Neural cell (in vitro differentiated cells): ENCODE measurements at regions not wholly inside any gene's neighbourhood (a gene's known extent, or its start where the extent isn't known, plus 50 kb on each side); places are given as distances from the start of the nearest gene placed in this dataset.

Experiments
- H2AFZ ChIP-seq: fragments of 200-600, 300-800 bp; sonication (generic), shearing (Covaris generic); 2 replicates; pipeline ENCODE4 v1.6.0; 2014; ENCODE audit warnings: low read depth, mild to moderate bottlenecking, antibody characterized with exemption, low read length, moderate library complexity
- H3F3A ChIP-seq: fragments of 200-600 bp; shearing (Covaris generic); 2 replicates; pipeline ENCODE4 v1.6.1; 2016; ENCODE audit warnings: mild to moderate bottlenecking, moderate library complexity, mixed read lengths, antibody characterized with exemption, low read length; ENCODE audit not compliant: insufficient read depth, poor library complexity, severe bottlenecking
- H3K27ac ChIP-seq: fragments of 200-600, 300-800 bp; sonication (generic), shearing (Covaris generic); 2 replicates; pipeline ENCODE4 v1.5.1; 2014; ENCODE audit warnings: mild to moderate bottlenecking, low read length, moderate library complexity
- H3K27me3 ChIP-seq: fragments of 300-800, 200-600 bp; sonication (generic), shearing (Covaris generic); 2 replicates; pipeline ENCODE4 v1.6.0; 2014; ENCODE audit warnings: mild to moderate bottlenecking, low read depth, low read length, moderate library complexity; ENCODE audit not compliant: insufficient read depth
- H3K36me3 ChIP-seq: fragments of 300-800, 200-600 bp; sonication (generic), shearing (Covaris generic); 2 replicates; pipeline ENCODE4 v1.5.1; 2014; ENCODE audit warnings: mild to moderate bottlenecking, antibody characterized with exemption, low read length, moderate library complexity; ENCODE audit not compliant: insufficient read depth
- H3K4me2 ChIP-seq: fragments of 300-800, 200-600 bp; sonication (generic), shearing (Covaris generic); 2 replicates; pipeline ENCODE4 v1.6.0; 2014; ENCODE audit warnings: mild to moderate bottlenecking, low read length
- H3K4me3 ChIP-seq: fragments of 300-800, 200-600 bp; sonication (generic), shearing (Covaris generic); 2 replicates; pipeline ENCODE4 v1.5.1; 2014; ENCODE audit warnings: mild to moderate bottlenecking, low read length, moderate library complexity
- H3K79me2 ChIP-seq: fragments of 200-600 bp; shearing (Covaris generic); replicated peaks from 2 replicates; pipeline ENCODE4 v1.6.0; 2014; ENCODE audit warnings: mild to moderate bottlenecking, low read length, moderate library complexity; ENCODE audit not compliant: insufficient read depth
- H3K9ac ChIP-seq: fragments of 300-800, 200-600 bp; sonication (generic), shearing (Covaris generic); 2 replicates; pipeline ENCODE4 v1.6.1; 2016; ENCODE audit warnings: mild to moderate bottlenecking, low read length, mixed read lengths
- H3K9me2 ChIP-seq: fragments of 200-600 bp; shearing (Covaris generic); 2 replicates; pipeline ENCODE4 v1.6.1; 2016; ENCODE audit warnings: mild to moderate bottlenecking, low read length, mixed read lengths; ENCODE audit not compliant: insufficient read depth
- H3K9me3 ChIP-seq: fragments of 200-600, 300-800 bp; sonication (generic), shearing (Covaris generic); 2 replicates; pipeline ENCODE4 v1.6.1; 2016; ENCODE audit warnings: mild to moderate bottlenecking, mixed run types, low read length, moderate library complexity, mixed read lengths
- H4K20me1 ChIP-seq: fragments of 200-600 bp; shearing (Covaris generic); 2 replicates; pipeline ENCODE4 v1.6.1; 2016; ENCODE audit warnings: mild to moderate bottlenecking, mixed run types; ENCODE audit not compliant: insufficient read depth
- EP300 ChIP-seq: fragments of 450-650 bp; conservative IDR thresholded peaks from 2 replicates; pipeline ENCODE4 v1.6.1; 2014; ENCODE audit warnings: antibody characterized with exemption, mild to moderate bottlenecking, moderate library complexity; ENCODE audit not compliant: poor library complexity, severe bottlenecking
- EZH2 ChIP-seq: fragments of 200-600, 300-800 bp; shearing (Covaris generic), sonication (generic); IDR thresholded peaks from 2 replicates; pipeline ENCODE4 v1.6.1; 2014; ENCODE audit warnings: antibody characterized with exemption, low read length, borderline replicate concordance, mild to moderate bottlenecking; ENCODE audit not compliant: insufficient read depth, poor library complexity, severe bottlenecking
- MXI1 ChIP-seq: fragments of 450-650 bp; conservative IDR thresholded peaks from 2 replicates; pipeline ENCODE4 v1.6.1; 2014; ENCODE audit warnings: antibody characterized with exemption, mild to moderate bottlenecking; ENCODE audit not compliant: poor library complexity, severe bottlenecking
- POLR2AphosphoS5 ChIP-seq: IDR thresholded peaks from 2 replicates; pipeline ENCODE4 v1.6.1; 2012
- RAD21 ChIP-seq: fragments of 450-650 bp; conservative IDR thresholded peaks from 2 replicates; pipeline ENCODE4 v1.6.1; 2014; ENCODE audit warnings: antibody characterized with exemption, mild to moderate bottlenecking, moderate library complexity
- REST ChIP-seq: IDR thresholded peaks from 2 replicates; pipeline ENCODE4 v1.6.1; 2012; ENCODE audit warnings: borderline replicate concordance
- SMC3 ChIP-seq: fragments of 450-650 bp; conservative IDR thresholded peaks from 2 replicates; pipeline ENCODE4 v1.6.1; 2014; ENCODE audit warnings: antibody characterized with exemption, mild to moderate bottlenecking, moderate library complexity; ENCODE audit not compliant: poor library complexity
- TAF1 ChIP-seq: IDR thresholded peaks from 2 replicates; pipeline ENCODE4 v1.6.1; 2012; ENCODE audit warnings: low read depth
- TF ChIP-seq, protein P1 (sequence below): fragments of 450-650 bp; IDR thresholded peaks from 2 replicates; pipeline ENCODE4 v1.5.1; 2014; ENCODE audit warnings: antibody characterized with exemption, mild to moderate bottlenecking, moderate library complexity; ENCODE audit not compliant: poor library complexity, severe bottlenecking

DNA sequence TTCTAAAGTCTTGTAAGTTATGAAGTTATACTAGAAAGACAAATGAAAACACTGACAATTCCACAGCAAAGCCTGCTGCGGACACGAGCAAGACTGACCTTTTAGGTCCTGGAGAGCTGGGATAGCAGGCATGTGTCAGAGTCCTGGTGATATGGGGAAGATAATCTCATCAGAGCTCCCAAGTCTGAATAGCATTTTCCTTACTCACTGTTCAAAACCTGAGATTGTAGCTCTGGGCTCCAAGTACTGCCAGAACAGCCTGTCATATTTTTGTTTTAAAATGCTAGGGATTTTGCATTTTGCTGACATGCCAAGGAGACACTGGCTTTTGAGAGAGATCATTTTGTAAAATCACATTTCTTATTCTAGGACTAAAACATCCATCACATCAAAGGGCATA, 90.1 kb downstream of the DRD1 start:
- H4K20me1 ChIP-seq = no peaks in the 10 kb centered on the region
- TF ChIP-seq MXI1 = no peak
- TF ChIP-seq EP300 = no peak
- TF ChIP-seq EZH2 = no peak
- TF ChIP-seq, protein P1, sequence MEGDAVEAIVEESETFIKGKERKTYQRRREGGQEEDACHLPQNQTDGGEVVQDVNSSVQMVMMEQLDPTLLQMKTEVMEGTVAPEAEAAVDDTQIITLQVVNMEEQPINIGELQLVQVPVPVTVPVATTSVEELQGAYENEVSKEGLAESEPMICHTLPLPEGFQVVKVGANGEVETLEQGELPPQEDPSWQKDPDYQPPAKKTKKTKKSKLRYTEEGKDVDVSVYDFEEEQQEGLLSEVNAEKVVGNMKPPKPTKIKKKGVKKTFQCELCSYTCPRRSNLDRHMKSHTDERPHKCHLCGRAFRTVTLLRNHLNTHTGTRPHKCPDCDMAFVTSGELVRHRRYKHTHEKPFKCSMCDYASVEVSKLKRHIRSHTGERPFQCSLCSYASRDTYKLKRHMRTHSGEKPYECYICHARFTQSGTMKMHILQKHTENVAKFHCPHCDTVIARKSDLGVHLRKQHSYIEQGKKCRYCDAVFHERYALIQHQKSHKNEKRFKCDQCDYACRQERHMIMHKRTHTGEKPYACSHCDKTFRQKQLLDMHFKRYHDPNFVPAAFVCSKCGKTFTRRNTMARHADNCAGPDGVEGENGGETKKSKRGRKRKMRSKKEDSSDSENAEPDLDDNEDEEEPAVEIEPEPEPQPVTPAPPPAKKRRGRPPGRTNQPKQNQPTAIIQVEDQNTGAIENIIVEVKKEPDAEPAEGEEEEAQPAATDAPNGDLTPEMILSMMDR = no peak
- TF ChIP-seq RAD21 = no peak
- no peak for TF ChIP-seq SMC3
- TF ChIP-seq POLR2AphosphoS5 = no peak
- no peak for TF ChIP-seq REST
- TF ChIP-seq TAF1 = no peak
- no peaks in the 10 kb centered on the region for H3K27me3 ChIP-seq
- H3K27ac ChIP-seq = no peak overlapping the region
- no peaks in the 10 kb centered on the region for H3K79me2 ChIP-seq
- no peak overlapping the region for H3K9ac ChIP-seq
- H3K9me3 ChIP-seq = no peaks in the 10 kb centered on the region
- H3K9me2 ChIP-seq = no peaks in the 10 kb centered on the region
- no peak overlapping the region for H3K4me3 ChIP-seq
- H2AFZ ChIP-seq = no peak overlapping the region
- no peak overlapping the region for H3K4me2 ChIP-seq
- no peaks in the 10 kb centered on the region for H3K36me3 ChIP-seq
- no peaks in the 10 kb centered on the region for H3F3A ChIP-seq

GRCh38 chr5:175351897-175352590, 91.9 kb downstream of the DRD1 start:
- TF ChIP-seq MXI1 (no peak), EP300 (no peak), RAD21 (no peak), SMC3 (no peak), EZH2 (no peak), POLR2AphosphoS5 (no peak), TAF1 (no peak), REST (no peak)
- TF ChIP-seq, protein P1 = no peak
- H3K4me2 ChIP-seq = no peak overlapping the region

More at GRCh38 chr5:175351897-175352590, 91.9 kb downstream of the DRD1 start:
- Histone ChIP-seq H3K9me2 (no peaks in the 10 kb centered on the region), H4K20me1 (no peaks in the 10 kb centered on the region), H3K79me2 (no peaks in the 10 kb centered on the region), H3K36me3 (no peaks in the 10 kb centered on the region), H3F3A (no peaks in the 10 kb centered on the region), H3K27me3 (no peaks in the 10 kb centered on the region), H3K9ac (no peak overlapping the region), H2AFZ (no peak overlapping the region), H3K4me3 (no peak overlapping the region), H3K9me3 (no peaks in the 10 kb centered on the region), H3K27ac (no peak overlapping the region)
